GM18520 (cell line): ENCODE measurements at regions not wholly inside any gene's neighbourhood (a gene's known extent, or its start where the extent isn't known, plus 50 kb on each side); places are given as distances from the start of the nearest gene placed in this dataset.
A peak's percentile ranks its signal among the peaks of the same experiment; 100 is the strongest.

Source experiments
- ATAC-seq: cut with Tn5 transposase; IDR thresholded peaks from one replicate; pipeline ENCODE4 v1.9.1; 2021; ENCODE audit not compliant: unreplicated experiment

GRCh38 chr3:194077602-194078001, 58.3 kb upstream of the HES1 start:
- no peak for ATAC-seq

- ATAC-seq = no peak
Observed at GRCh38 chr3:194078045-194078821, 57.7 kb upstream of the HES1 start.

GRCh38 chr3:194079702-194080172, 56.2 kb upstream of the HES1 start:
- ATAC-seq = no peak

- no peak for ATAC-seq
Observed at GRCh38 chr3:194080436-194080835, 55.5 kb upstream of the HES1 start.

GRCh38 chr3:194080913-194081800, 54.8 kb upstream of the HES1 start:
- no peak for ATAC-seq

GRCh38 chr3:194081826-194082225, 54.1 kb upstream of the HES1 start:
- no peak for ATAC-seq

- ATAC-seq = no peak
Observed at GRCh38 chr3:194082743-194083636, 53.0 kb upstream of the HES1 start.

GRCh38 chr3:194083637-194084224, 52.2 kb upstream of the HES1 start:
- ATAC-seq = peak; percentile 21

GRCh38 chr3:194084284-194084683, 51.7 kb upstream of the HES1 start:
- ATAC-seq = peak; percentile 98
